Muscle of leg (tissue), 3 donors: ENCODE measurements at regions not wholly inside any gene's neighbourhood (a gene's known extent, or its start where the extent isn't known, plus 50 kb on each side); places are given as distances from the start of the nearest gene placed in this dataset.

ENCODE experiments used
- DNase-seq: peaks from one replicate; pipeline ENCODE4 v3.0.0; 2013
- H3K27ac ChIP-seq: one replicate; pipeline ENCODE4 v1.5.1; 2013; ENCODE audit warnings: mild to moderate bottlenecking, low read length, control low read depth
- H3K27me3 ChIP-seq: one replicate; pipeline ENCODE4 v1.6.1; 2013; ENCODE audit warnings: low read length; ENCODE audit not compliant: control insufficient read depth, insufficient read depth
- H3K36me3 ChIP-seq: one replicate; pipeline ENCODE4 v1.6.1; 2013; ENCODE audit warnings: low read length; ENCODE audit not compliant: control insufficient read depth, insufficient read depth
- H3K4me1 ChIP-seq: one replicate; pipeline ENCODE4 v1.6.1; 2013; ENCODE audit warnings: low read length; ENCODE audit not compliant: control insufficient read depth, insufficient read depth
- H3K4me3 ChIP-seq: one replicate; pipeline ENCODE4 v1.5.1; 2013; ENCODE audit warnings: low read length, control low read depth
- H3K9me3 ChIP-seq: replicated peaks from 2 replicates; pipeline ENCODE4 v1.6.1; 2013; ENCODE audit warnings: low read depth, low read length; ENCODE audit not compliant: control insufficient read depth
- WGBS: methylation state at CpG from one replicate; pipeline ENCODE4 v1.1.5; 2013; ENCODE audit warnings: missing lambda C conversion rate; ENCODE audit not compliant: insufficient coverage; 5-methylcytosine and 5-hydroxymethylcytosine counted together

DNA sequence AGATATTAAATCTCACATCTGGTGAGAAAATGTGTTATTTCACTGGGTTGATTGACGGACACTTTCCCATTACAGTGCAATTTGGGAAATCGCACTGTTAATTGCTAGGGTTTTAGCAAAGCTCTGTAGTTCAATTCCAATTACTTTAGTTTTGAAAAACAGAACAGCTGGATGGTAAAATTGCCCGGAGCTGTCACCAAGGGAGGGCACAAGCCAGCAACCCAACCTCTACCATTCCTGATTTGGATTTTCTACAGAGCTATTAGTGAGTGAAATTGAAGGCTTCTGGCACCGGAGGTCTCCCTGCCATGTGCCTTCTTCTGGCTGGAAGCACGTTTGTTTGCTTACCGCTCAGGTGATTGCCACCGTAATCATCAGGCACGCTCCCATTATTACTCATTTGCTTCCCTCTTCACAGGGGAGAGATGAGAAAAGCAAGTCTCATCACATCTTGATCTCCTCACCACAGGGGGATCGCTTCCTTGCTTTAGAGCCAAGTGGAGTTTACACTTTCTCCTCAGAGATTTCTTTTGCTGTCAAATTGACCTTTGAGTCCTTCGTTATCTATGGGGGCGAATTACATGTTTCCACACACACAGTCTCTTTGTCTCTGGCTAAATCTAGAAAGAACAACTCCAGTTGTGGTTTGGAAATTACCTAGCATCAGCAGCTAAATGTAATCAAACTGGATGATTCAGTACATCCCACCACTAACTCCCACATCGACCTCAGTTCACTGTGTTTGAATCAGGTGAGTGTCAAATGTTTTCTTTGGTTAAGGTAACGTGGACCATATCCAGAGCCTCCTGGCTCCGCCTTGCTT is 421.7 kb upstream of the GOLIM4 start:
- 86% methylated on average over 5 of the region's 14 CpGs for WGBS
- Histone ChIP-seq H3K36me3 (no peaks in the 10 kb centered on the region), H3K27ac (no peak overlapping the region), H3K9me3 (no peaks in the 10 kb centered on the region), H3K4me3 (no peak overlapping the region), H3K27me3 (no peaks in the 10 kb centered on the region), H3K4me1 (no peaks in the 10 kb centered on the region)
- DNase-seq = no peak

DNA sequence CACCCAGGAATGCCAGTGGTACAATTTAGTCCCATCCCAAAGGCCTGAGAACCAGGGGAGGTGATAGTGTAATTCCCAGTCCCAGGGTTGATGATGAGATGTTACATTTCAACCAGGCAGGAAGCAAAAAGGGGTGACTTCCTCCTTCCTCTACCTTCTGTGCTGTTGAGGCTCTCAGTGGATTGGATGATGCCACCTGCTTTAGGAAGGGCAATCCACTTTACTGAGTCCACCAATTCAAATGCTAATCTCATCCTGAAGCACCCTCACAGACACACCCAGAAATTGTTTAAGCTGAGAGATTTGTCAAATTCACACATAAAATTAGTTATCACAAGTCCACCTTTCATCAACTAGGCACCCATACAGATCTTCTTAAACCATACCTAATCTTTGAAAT is 418.5 kb upstream of the GOLIM4 start:
- no peak overlapping the region for H3K4me3 ChIP-seq
- no peaks in the 10 kb centered on the region for H3K36me3 ChIP-seq
- no peak overlapping the region for H3K27ac ChIP-seq
- no peaks in the 10 kb centered on the region for H3K9me3 ChIP-seq
- no peak for DNase-seq
- H3K4me1 ChIP-seq = no peaks in the 10 kb centered on the region
- no peaks in the 10 kb centered on the region for H3K27me3 ChIP-seq

GRCh38 chr3:168512802-168513201 is 417.1 kb upstream of the GOLIM4 start:
- no peaks in the 10 kb centered on the region for H3K36me3 ChIP-seq
- no peaks in the 10 kb centered on the region for H3K9me3 ChIP-seq
- H3K27me3 ChIP-seq = no peaks in the 10 kb centered on the region
- DNase-seq = no peak
- no peak overlapping the region for H3K27ac ChIP-seq
- H3K4me3 ChIP-seq = no peak overlapping the region
- no peaks in the 10 kb centered on the region for H3K4me1 ChIP-seq
- no CpG with 5 or more reads among the region's 1 CpG for WGBS

DNA sequence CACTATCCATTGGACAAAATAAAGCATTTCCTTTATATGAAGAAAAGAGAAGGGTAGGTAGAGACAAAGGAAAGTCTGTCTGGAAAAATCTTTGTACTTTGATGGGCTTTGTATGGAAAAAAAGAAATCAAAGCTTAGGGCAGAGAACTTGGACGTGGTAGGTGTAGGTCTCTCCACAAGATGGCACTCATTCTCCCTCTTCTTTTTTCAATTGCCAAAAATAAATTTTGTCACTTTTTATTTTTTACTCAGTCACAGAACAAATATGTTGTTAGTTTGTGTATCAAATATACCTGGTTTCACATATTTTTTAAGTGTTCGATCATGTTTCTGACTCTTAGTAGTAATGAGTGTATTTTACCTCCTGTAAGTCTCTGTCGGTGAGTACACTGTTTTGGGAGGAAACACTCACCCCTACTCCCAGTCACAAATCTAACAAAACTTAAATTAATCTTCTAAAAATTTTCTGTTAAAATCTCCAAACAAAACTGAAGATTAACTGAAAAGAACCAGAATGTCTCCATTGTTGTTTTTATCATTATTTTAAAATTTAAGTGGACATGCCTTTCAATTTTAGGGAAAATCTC is 415.8 kb upstream of the GOLIM4 start:
- no CpG with 5 or more reads among the region's 3 CpGs for whole genome bisulfite sequencing
- no peaks in the 10 kb centered on the region for H3K9me3 ChIP-seq
- no peak for DNase-seq

GRCh38 chr3:168506589-168506988 is 410.9 kb upstream of the GOLIM4 start:
- Histone ChIP-seq H3K27ac (no peak overlapping the region), H3K36me3 (no peaks in the 10 kb centered on the region), H3K4me1 (no peaks in the 10 kb centered on the region), H3K27me3 (no peaks in the 10 kb centered on the region), H3K4me3 (no peak overlapping the region), H3K9me3 (no peaks in the 10 kb centered on the region)
- no CpG with 5 or more reads among the region's 1 CpG for WGBS
- DNase-seq = no peak

More for the DNA sequence above, 415.8 kb upstream of the GOLIM4 start:
- H3K4me3 ChIP-seq = no peak overlapping the region
- no peaks in the 10 kb centered on the region for H3K4me1 ChIP-seq
- H3K36me3 ChIP-seq = no peaks in the 10 kb centered on the region
- no peak overlapping the region for H3K27ac ChIP-seq
- H3K27me3 ChIP-seq = no peaks in the 10 kb centered on the region

DNA sequence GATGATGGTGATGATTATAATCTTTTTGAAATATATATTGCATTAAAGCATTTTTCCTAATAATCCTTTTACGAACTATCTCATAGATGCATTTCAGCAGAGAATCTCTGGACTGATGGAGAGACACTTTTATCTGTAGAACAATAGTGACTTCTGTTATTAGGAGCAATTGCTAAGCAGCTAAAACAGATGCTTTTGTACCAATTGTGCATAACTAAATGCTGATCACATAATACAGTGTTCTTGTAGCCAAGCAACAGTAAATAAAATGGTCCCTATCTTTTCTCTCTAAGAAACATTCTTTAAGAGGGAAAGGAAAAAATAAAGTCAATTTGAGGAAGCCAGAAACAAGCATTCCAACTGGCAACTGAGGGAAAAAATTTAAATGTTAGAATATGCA is 405.8 kb upstream of the GOLIM4 start:
- Histone ChIP-seq H3K27me3 (no peaks in the 10 kb centered on the region), H3K36me3 (no peaks in the 10 kb centered on the region), H3K4me3 (no peak overlapping the region), H3K27ac (no peak overlapping the region), H3K9me3 (no peaks in the 10 kb centered on the region), H3K4me1 (no peaks in the 10 kb centered on the region)
- no peak for DNase-seq
- no CpG with 5 or more reads among the region's 1 CpG for WGBS

DNA sequence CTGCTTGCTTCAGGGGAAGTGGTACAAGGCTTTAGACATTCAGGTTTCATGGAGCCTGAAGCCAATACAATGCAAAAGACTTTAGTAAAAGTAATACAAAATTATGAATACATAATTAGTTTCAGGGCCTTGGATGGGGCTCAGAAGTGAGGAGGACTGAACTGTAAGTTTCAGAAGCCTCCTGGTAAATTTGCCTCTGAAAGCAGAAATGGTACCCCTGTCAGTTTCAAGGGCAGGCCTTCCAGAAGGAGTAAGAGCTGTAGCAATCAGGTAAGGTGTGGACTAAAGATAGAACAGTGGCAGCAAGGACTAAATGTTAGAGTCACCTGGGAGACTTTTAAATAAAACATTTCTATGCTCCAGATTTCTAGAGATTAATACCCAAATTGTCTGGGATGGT is 402.5 kb upstream of the GOLIM4 start:
- Histone ChIP-seq H3K36me3 (no peaks in the 10 kb centered on the region), H3K27me3 (no peaks in the 10 kb centered on the region), H3K9me3 (no peaks in the 10 kb centered on the region), H3K27ac (no peak overlapping the region), H3K4me1 (no peaks in the 10 kb centered on the region), H3K4me3 (no peak overlapping the region)
- DNase-seq = no peak

GRCh38 chr3:168497741-168498140 is 402.0 kb upstream of the GOLIM4 start:
- 68% methylated on average over 2 of the region's 2 CpGs for WGBS
- no peaks in the 10 kb centered on the region for H3K36me3 ChIP-seq
- no peaks in the 10 kb centered on the region for H3K9me3 ChIP-seq
- no peak for DNase-seq
- H3K4me1 ChIP-seq = no peaks in the 10 kb centered on the region
- H3K4me3 ChIP-seq = no peak overlapping the region
- no peak overlapping the region for H3K27ac ChIP-seq
- H3K27me3 ChIP-seq = no peaks in the 10 kb centered on the region

GRCh38 chr3:168497183-168497582 is 401.5 kb upstream of the GOLIM4 start:
- Histone ChIP-seq H3K4me3 (no peak overlapping the region), H3K27me3 (no peaks in the 10 kb centered on the region), H3K9me3 (no peaks in the 10 kb centered on the region), H3K27ac (no peak overlapping the region), H3K4me1 (no peaks in the 10 kb centered on the region), H3K36me3 (no peaks in the 10 kb centered on the region)
- 50% methylated on average over 2 of the region's 4 CpGs for WGBS
- DNase-seq = no peak

GRCh38 chr3:168495932-168496331 is 400.2 kb upstream of the GOLIM4 start:
- Histone ChIP-seq H3K36me3 (no peaks in the 10 kb centered on the region), H3K9me3 (no peaks in the 10 kb centered on the region), H3K4me1 (no peaks in the 10 kb centered on the region), H3K27ac (no peak overlapping the region), H3K27me3 (no peaks in the 10 kb centered on the region), H3K4me3 (no peak overlapping the region)
- no CpG with 5 or more reads among the region's 2 CpGs for WGBS
- DNase-seq = no peak
